D721Med (cell line): ENCODE measurements at regions not wholly inside any gene's neighbourhood (a gene's known extent, or its start where the extent isn't known, plus 50 kb on each side); places are given as distances from the start of the nearest gene placed in this dataset.

Experiments used
- DNase-seq: peaks from one replicate; pipeline ENCODE4 v3.0.0; 2011; ENCODE audit warnings: low spot score; ENCODE audit not compliant: insufficient read length
- FAIRE-seq: peaks from 2 replicates; lab custom pipeline; 2011; peaks lifted over from hg19 to GRCh38; lab: Jason Lieb, UNC
- CTCF ChIP-seq: IDR thresholded peaks from 2 replicates; pipeline ENCODE4 v1.5.1; 2012; ENCODE audit warnings: mild to moderate bottlenecking, control low read depth; ENCODE audit not compliant: insufficient read depth; ENCODE audit errors: missing control alignments

- DNase-seq (no peak), FAIRE-seq (no peak)
- no peak for TF ChIP-seq CTCF
Observed at GRCh38 chr6:139533573-139534471, 159.4 kb upstream of the CITED2 start.

GRCh38 chr6:139533171-139533570 lies 158.7 kb upstream of the CITED2 start:
- no peak for TF ChIP-seq CTCF
- DNase-seq (no peak), FAIRE-seq (no peak)

- FAIRE-seq (no peak), DNase-seq (no peak)
- TF ChIP-seq CTCF = no peak
Observed at GRCh38 chr6:139531148-139532115, 157.0 kb upstream of the CITED2 start.

- FAIRE-seq (no peak), DNase-seq (no peak)
- no peak for TF ChIP-seq CTCF
Observed at GRCh38 chr6:139530561-139530960, 156.1 kb upstream of the CITED2 start.

GRCh38 chr6:139529420-139529819 lies 155.0 kb upstream of the CITED2 start:
- no peak for FAIRE-seq
- TF ChIP-seq CTCF = no peak
- no peak for DNase-seq

GRCh38 chr6:139528471-139528870 lies 154.0 kb upstream of the CITED2 start:
- DNase-seq = no peak
- no peak for FAIRE-seq
- no peak for TF ChIP-seq CTCF
